ENCODE measurements at regions not wholly inside any gene's neighbourhood (a gene's known extent, or its start where the extent isn't known, plus 50 kb on each side); places are given as distances from the start of the nearest gene placed in this dataset.

GRCh38 chr13:73767747-73768315 lies 366.4 kb downstream of the KLF12 start:
- TF ChIP-seq CTCF (IDR thresholded peaks at IDR 0.05): peak; percentile 47
- intact Hi-C loops (cut with DNase I): loop anchor here in 1 of 2 donors (10.0 kb wide), 1 partner anchor 517 kb away; no protein-coding TSS in a partner anchor
- ATAC-seq (peak in 3 of 4 donors; percentile 42 to 68 (median 61)), DNase-seq (no peak)
- peaks cover 31% of the 10 kb centered on the region for H3K4me1 ChIP-seq
- H3K27ac ChIP-seq: peak overlapping the region; percentile 73
- H3K27me3 ChIP-seq (ENCODE audit: insufficient read depth in 3 of 3, low read length in 2 of 3): no peaks in the 10 kb centered on the region
- no peaks in the 10 kb centered on the region for H3K36me3 ChIP-seq (ENCODE audit: insufficient read depth in 1 of 2, low read depth in 1 of 2)
- no peaks in the 10 kb centered on the region for H3K9me3 ChIP-seq
- WGBS, 3 donors: 76 to 80% (median 78%) methylated on average over 4 of the region's 4 CpGs
- H3K4me3 ChIP-seq: no peak overlapping the region

DNA sequence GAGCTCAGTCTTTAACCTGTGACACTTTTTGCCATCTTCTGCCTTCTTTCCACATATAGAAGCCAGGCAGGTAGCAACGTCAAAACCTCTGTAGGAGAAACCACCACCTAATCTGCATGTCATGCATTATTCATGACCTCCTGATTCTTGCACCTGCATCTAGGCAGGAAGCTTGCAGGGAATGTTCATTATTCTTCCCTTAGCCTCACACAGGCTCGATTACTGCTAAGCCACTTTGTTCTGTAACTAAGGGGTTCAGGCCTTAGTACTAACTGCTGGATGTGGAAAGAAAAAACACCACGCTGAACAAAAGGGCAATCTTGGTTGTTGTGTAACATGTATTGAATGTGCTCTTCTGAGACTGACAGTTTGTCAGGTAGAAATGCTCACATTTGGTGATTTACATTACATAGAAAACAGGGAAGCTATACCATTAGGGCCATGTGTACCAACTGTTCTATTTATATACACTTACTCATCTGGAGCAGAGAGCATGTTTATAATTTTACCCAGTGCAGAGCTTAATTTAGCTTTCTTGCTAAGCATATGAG lies 366.9 kb downstream of the KLF12 start:
- DNase-seq (no peak), ATAC-seq (peak; percentile 71 to 96 (median 90))
- Histone ChIP-seq H3K27ac (peak overlapping the region; percentile 73), H3K4me1 (peaks cover 31% of the 10 kb centered on the region), H3K27me3 (ENCODE audit: insufficient read depth in 3 of 3, low read length in 2 of 3) (no peaks in the 10 kb centered on the region), H3K36me3 (ENCODE audit: insufficient read depth in 1 of 2, low read depth in 1 of 2) (no peaks in the 10 kb centered on the region), H3K9me3 (no peaks in the 10 kb centered on the region), H3K4me3 (no peak overlapping the region)
- WGBS, 3 donors: 13 to 23% (median 21%) methylated on average over 3 of the region's 3 CpGs
- TF ChIP-seq CTCF (IDR thresholded peaks at IDR 0.05): no peak
- intact Hi-C loops (cut with DNase I): loop anchor here in 1 of 2 donors (10.0 kb wide), 1 partner anchor 518 kb away; no protein-coding TSS in a partner anchor

DNA sequence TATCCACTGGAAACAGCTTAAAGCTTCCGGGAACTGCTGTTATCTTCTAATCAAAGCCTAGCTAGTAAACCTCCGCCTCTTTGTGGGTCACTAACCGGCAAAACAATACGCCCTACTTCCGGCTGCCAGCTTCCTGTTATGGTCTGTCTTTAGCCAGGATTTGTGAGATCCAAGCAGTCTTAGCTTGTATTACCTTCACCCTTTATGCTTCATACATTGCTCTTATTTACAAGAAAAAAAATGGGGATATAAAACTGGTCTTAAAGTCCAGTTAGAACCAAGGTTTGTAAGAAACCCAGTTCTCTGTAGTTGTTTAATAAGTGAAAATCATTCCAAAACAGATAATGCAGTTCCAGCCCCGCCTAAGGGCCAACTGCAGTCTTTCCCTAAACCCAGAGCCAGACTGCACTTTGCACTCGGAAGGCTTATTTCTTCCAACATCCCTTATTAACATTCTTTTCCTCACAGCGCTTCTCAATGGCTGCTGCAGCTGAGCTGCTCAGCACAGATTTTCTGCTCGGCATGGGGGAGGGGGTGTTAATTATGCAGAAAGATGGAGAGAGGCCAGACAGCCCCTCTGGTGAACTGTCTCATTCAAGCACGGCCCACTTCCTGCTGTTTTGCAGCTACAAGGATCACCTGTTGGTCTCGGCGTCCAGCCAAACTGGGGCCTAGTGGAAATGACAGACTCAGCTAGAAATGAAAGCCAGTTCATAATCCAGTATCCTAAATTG lies 368.4 kb downstream of the KLF12 start:
- ATAC-seq (peak; percentile 52 to 64 (median 59)), DNase-seq (peak; percentile 71 to 83)
- Histone ChIP-seq H3K36me3 (ENCODE audit: insufficient read depth in 1 of 2, low read depth in 1 of 2) (no peaks in the 10 kb centered on the region), H3K4me3 (peak overlapping the region; percentile 45), H3K4me1 (peaks cover 31% of the 10 kb centered on the region), H3K27ac (peak overlapping the region; percentile 73), H3K9me3 (no peaks in the 10 kb centered on the region), H3K27me3 (ENCODE audit: insufficient read depth in 3 of 3, low read length in 2 of 3) (no peaks in the 10 kb centered on the region)
- 11 to 17% (median 13%) methylated on average over 12 of the region's 12 CpGs for WGBS, 3 donors
- intact Hi-C loops (cut with DNase I): loop anchor here in 1 of 2 donors (10.0 kb wide), 1 partner anchor 519 kb away; no protein-coding TSS in a partner anchor
- no peak for TF ChIP-seq CTCF (IDR thresholded peaks at IDR 0.05)

GRCh38 chr13:73759434-73759833 lies 374.8 kb downstream of the KLF12 start:
- intact Hi-C loops (cut with DNase I): loop anchor here (5.0 to 10.0 kb wide), 2 partner anchors 68 to 375 kb away; partner anchors contain the start of gene KLF12 (in 1 of the 2)

More at GRCh38 chr13:73759434-73759833, 374.8 kb downstream of the KLF12 start:
- H3K27ac ChIP-seq: no peak overlapping the region
- H3K27me3 ChIP-seq (ENCODE audit: insufficient read depth in 3 of 3, low read length in 2 of 3): no peaks in the 10 kb centered on the region
- DNase-seq (no peak), ATAC-seq (no peak)
- no peaks in the 10 kb centered on the region for H3K4me1 ChIP-seq
- no peaks in the 10 kb centered on the region for H3K36me3 ChIP-seq (ENCODE audit: insufficient read depth in 1 of 2, low read depth in 1 of 2)
- no peak for TF ChIP-seq CTCF (IDR thresholded peaks at IDR 0.05)
- 60 to 70% (median 61%) methylated on average over 5 of the region's 5 CpGs for WGBS, 3 donors
- no peaks in the 10 kb centered on the region for H3K9me3 ChIP-seq
- no peak overlapping the region for H3K4me3 ChIP-seq
